Heart left ventricle (tissue), 13 donors: ENCODE measurements at regions not wholly inside any gene's neighbourhood (a gene's known extent, or its start where the extent isn't known, plus 50 kb on each side); places are given as distances from the start of the nearest gene placed in this dataset.

Source experiments
- POLR2A ChIP-seq, 2 donors: fragments of 450-650 bp; IDR thresholded peaks; one replicate each; pipeline ENCODE4 v1.6.1; 2017; ENCODE audit warnings: antibody characterized with exemption in 2 of 2, mild to moderate bottlenecking in 2 of 2, moderate library complexity in 2 of 2
- TF ChIP-seq, protein P1 (sequence below), 12 donors: fragments of 200-600 bp; sonication (generic) in 4 of 12; IDR thresholded peaks; one replicate each; pipeline versions ENCODE4 v1.5.0 to v1.8.0; 2018 to 2022; ENCODE audit warnings: antibody characterized with exemption in 12 of 12, mild to moderate bottlenecking in 5 of 12
- donor health status: ischemic (EF 13 %, LVEDD 7.1; RV severe dilation, severe dysfunction).
- donor health status: DM: no; HTN: yes; CAD: no.
- donor health status: DM: no; HTN: no; CAD: no.
- donor health status: ischemic (EF 25% LVEDD 6.9; RV normal size, moderate dysfunction).
- donor health status: ischemic (EF 25% LVEDD 5.7; RV mildly dilated, moderate dysfunction).
- donor health status: ischemic (EF 35%, LVEDD 5.7; RV mildly dilated, moderate dysfunction).
- donor health status: nonischemic (EF 11% LVEDD 7.7; RV severe dilation, severe dysfunction).
- donor health status: DM: yes; HTN: yes; CAD: no.
- donor health status: PGD.
- donor health status: ischemic (EF 29% LVEDD 5.4; RV normal size, mild dysfunction).
- donor health status: nonischemic (EF 23%, LVEDD 6.1; RV moderate dilation, normal function).

DNA sequence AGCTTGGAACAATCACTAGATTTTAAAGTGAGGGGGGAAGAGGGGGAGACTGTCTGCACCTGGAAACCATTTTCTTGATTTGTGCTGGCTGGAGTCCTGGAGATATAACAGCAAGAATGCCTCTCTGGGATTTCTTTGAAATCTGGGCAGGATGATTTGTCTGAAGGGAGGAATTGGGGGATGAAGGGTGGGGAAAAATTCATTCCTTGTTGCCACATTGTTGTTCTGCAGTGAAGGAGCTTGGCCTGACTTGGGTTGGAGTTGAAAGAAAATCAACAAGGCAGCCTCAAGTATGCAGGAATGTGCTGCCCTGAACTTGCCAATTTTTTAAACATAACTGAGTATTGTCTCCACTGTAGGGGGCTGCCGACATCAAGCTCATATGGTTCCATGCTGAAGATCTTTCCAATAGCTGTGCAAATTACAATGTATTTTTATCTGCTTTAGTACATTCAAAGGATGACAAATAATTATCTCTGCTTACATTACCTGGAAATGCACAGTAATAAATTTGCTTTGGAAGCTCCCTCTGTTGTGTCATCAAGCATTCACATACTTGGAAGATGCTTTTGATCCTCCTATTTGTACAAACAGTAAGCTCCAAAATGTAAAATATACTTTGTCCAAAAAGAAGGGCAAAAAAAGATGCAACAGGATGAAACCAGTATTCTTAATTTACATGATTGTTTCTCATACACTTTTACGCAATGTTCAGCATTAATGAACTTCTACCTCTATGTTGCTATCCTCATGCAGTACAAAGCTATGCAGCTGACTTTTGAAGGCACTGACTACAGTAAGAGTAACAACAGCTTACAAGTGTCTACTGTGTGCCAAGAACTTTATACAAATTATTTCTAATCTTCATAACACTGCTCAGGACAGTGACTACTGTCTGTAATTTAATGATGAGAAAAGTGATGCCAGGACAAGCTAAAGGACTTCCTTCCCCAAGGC lies 627.9 kb upstream of the KLF12 start:
- TF ChIP-seq, protein P1, sequence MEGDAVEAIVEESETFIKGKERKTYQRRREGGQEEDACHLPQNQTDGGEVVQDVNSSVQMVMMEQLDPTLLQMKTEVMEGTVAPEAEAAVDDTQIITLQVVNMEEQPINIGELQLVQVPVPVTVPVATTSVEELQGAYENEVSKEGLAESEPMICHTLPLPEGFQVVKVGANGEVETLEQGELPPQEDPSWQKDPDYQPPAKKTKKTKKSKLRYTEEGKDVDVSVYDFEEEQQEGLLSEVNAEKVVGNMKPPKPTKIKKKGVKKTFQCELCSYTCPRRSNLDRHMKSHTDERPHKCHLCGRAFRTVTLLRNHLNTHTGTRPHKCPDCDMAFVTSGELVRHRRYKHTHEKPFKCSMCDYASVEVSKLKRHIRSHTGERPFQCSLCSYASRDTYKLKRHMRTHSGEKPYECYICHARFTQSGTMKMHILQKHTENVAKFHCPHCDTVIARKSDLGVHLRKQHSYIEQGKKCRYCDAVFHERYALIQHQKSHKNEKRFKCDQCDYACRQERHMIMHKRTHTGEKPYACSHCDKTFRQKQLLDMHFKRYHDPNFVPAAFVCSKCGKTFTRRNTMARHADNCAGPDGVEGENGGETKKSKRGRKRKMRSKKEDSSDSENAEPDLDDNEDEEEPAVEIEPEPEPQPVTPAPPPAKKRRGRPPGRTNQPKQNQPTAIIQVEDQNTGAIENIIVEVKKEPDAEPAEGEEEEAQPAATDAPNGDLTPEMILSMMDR (IDR thresholded peaks at IDR 0.05): no peak
- TF ChIP-seq POLR2A (IDR thresholded peaks at IDR 0.05): no peak
